Forelimb muscle (tissue), 1 donor: ENCODE measurements at regions not wholly inside any gene's neighbourhood (a gene's known extent, or its start where the extent isn't known, plus 50 kb on each side); places are given as distances from the start of the nearest gene placed in this dataset.
"Not testable (repeated sequence)": the region's sequence is repeated elsewhere in the genome, so short reads cannot be mapped to it uniquely, and the experiment has no call there.

Experiments used
- DNase-seq: peaks from one replicate; pipeline ENCODE4 v3.0.0-alpha.2; 2013; ENCODE audit warnings: low read depth

DNA sequence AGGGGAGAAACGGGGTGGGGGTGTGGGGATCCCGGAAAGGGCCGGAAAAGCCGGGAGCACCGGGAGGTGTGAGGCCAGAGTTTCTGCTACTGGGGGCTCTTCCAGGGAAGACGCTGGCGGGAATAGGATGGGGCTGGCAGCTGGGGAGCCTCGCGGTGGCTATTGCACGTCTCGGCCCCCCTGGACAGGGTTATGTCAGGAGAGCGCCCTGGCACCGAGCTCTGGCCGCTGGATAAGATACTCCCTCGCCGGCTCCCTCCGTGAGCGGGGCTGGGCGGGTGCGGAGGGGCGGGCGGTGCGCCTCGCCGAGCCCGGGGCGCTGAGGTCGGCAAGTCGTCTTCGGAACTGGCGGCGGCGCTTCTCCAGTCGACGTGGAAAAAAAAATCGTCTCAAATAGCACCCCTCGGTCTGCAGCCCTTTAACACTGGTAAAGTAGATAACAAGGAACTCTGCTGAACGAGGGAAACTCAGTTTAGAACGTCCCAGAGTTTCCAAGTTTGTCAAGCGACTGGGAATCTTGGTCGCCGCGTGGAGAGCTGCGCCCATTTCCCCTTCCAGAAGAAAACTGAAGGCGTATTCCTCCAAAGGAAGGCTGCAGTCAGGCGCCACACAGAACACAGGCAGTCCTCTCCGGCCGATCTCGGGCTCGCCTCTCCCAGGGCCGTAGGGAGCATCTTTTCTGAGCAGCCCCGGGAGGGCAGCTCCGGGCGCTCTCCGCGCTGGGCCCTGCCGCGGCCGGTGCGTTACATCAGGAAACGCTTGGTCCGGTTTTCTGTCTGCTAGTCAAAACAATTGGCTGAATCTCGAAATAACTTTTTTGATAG lies 115.1 kb downstream of the KCNRG start:
- no peak for DNase-seq

- no peak for DNase-seq
Observed at GRCh38 chr13:50131920-50132903, 117.0 kb downstream of the KCNRG start.

- no peak for DNase-seq
Observed at GRCh38 chr13:50132904-50133357, 117.7 kb downstream of the KCNRG start.

DNA sequence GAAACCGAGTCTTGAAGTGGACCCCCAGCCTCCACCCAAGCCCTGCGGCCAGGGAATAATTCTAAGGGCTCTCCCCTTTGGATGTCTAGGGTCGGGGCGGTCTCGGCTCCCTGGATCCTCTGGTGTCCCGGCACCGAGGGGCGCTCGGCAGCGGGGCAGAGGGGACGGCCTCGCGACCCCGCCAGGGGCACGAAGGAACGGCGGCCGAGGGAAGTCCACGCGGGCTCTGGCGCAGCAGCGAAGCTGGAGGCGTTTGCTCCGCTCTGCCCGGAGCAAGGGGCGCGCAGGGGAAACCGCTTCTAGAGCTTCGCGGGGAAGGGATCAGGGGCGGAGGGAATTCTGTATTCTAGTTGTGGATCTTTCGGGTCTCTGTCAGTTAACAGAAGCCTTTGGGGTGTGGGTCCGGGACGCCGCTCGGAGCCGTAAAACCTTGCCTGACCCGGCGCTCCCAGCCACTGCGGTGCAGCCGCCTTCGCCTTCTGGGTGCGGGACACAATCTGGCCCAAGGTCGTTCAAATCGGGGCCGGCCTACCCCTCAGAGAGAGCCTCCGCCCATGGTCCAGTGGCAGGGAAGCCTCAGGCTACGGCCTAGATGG lies 118.2 kb downstream of the KCNRG start:
- no peak for DNase-seq

- DNase-seq, result no peak
Observed at GRCh38 chr13:50136226-50136625, 121.0 kb downstream of the KCNRG start.

DNA sequence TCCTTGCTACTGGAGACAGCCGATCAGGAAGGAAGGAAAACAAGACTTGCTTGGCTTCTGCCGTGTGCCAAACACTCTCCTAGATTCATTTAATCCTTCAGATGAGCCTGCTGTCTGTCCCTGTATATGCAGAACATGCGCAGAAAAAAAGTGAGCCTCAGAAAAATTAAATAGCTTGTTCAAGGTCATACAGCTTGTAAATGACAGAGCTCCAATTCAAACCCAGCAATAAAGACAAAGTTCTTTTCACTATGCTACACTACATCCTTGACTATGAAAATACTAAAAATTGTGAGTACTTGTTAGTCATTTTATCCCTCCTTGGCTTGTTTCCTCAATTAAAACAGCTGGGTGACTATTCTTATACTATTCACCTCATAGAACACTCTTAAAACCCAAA lies 121.4 kb downstream of the KCNRG start:
- DNase-seq, result no peak

DNA sequence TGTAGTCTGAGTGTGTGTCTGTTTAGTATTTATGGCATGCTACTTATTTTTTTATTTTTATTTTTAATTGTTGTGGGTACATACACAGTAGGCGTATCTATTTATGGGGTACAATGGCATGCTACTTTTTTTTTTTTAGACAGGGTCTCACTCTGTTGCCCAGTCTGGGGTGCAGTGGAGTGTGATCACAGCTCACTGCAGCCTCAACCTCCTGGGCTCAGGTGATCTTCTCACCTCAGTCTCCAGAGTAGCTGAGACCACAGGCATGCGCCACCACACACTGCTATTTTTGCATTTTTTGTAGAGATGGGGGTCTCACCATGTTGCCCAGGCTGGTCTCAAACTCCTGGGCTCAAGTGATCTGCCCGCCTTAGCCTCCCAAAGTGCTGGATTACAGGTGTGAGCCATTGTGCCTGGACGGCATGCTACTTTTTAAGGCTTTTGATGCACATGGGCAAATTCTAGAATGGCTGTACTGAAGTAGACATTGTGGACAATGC lies 124.2 kb downstream of the KCNRG start:
- DNase-seq, result not testable (repeated sequence)

DNA sequence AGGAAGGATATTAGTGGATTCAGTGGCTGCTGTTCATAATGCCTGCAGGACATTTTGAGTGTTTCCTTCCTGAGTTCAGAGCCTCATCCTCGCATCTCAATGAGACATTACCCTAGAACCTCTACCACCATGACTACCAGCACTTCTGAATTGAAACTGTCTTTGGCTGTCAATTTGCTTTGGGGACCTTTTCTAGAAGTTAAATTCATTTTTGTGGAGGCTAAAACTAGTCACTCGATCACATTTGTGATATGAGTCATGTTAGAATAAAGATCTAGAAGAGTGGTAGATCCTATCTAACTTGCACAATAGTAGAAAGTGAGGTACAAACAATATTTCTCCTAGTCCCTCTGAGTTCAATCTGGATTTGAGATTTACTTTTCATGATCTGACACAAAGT lies 124.9 kb downstream of the KCNRG start:
- no peak for DNase-seq

- DNase-seq, result no peak
Observed at GRCh38 chr13:50140581-50141374, 125.5 kb downstream of the KCNRG start.

- DNase-seq, result no peak
Observed at GRCh38 chr13:50141375-50141975, 126.2 kb downstream of the KCNRG start.

DNA sequence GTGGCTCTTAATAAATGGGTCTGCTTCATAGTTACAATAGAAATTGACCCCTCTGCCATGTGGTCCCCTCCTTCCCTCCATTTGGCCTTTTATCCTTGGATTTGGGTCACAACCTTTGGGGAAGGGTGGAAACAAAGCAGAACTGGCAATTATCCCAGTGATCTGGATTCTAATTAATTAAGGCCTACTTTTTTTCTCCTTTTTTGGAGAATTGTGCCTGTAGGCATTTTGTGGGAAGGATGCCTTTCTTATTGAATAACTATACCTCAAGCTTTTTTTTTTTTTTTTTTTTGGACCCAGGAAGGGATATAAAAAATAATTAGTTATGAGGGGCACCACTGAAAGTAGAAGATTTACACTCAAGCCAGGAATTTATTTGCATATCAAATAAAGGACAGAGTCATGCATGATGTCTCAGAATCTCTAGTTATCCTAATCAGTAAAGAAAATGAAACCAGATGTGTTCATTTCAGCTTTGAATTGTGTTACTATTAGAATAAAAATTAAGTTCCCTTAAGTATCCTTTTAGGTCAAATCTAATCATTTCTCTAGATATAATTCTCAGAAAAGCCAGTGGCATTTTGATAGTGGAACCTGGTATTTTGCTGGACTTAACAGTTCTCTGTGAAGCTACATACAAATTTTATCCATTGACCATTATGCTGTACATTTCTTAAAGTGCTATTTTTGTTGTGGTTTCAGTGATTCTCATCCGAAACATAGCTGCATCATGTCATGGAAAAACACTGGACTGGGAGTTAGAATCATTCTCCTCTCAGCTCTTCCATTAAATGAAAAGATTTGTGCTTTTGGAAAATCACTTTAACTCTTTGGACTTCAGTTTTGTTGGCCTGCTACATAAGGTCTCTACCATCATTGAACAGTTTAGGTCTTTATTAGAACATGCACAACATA lies 129.3 kb downstream of the KCNRG start:
- DNase-seq, result no peak

DNA sequence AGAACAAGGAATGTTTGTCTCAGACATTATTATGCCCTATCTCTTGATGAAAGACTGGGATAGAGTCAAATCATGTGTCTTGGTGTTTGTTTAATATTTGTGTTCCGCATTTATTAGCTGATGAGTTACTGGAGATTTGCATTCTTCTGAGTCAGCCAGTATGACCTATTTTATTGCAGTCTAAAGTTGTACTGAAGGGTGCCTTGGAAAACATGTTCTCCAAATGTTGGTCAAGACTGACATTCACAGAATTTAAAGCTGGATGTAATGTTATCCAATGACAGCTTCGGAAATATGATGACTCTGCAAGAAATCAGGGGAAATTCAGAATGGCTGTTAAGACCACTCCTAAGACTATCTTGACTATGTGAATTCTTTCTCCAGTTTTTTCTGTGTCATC lies 134.0 kb downstream of the KCNRG start:
- no peak for DNase-seq

GRCh38 chr13:50149932-50150331 lies 134.7 kb downstream of the KCNRG start:
- no peak for DNase-seq

DNA sequence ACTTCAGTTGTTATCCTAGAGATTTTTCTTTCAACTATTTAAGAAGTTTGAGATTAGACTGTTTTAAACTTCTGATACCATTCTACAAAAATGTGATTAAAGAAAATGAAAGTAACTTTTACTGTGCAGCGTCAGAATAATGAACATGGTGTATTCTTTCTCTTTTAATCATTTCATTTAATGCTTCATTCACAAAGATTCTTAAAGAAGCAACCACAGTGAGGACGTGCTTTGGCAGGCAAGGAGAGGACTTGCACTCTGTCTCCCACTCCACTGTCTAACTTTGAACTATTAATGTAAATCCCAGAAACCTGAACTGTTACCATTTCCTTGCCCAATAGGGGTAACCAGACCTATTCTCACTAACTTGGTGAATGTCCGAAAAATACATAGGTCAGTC lies 137.0 kb downstream of the KCNRG start:
- DNase-seq, result no peak

GRCh38 chr13:50152655-50153309 lies 137.5 kb downstream of the KCNRG start:
- DNase-seq, result no peak

GRCh38 chr13:50153401-50153800 lies 138.2 kb downstream of the KCNRG start:
- DNase-seq, result no peak

GRCh38 chr13:50153876-50154275 lies 138.6 kb downstream of the KCNRG start:
- DNase-seq, result no peak

GRCh38 chr13:50154697-50155096 lies 139.5 kb downstream of the KCNRG start:
- no peak for DNase-seq

- DNase-seq, result no peak
Observed at GRCh38 chr13:50156140-50156539, 140.9 kb downstream of the KCNRG start.
